ENCODE measurements at regions not wholly inside any gene's neighbourhood (a gene's known extent, or its start where the extent isn't known, plus 50 kb on each side); places are given as distances from the start of the nearest gene placed in this dataset.

DNA sequence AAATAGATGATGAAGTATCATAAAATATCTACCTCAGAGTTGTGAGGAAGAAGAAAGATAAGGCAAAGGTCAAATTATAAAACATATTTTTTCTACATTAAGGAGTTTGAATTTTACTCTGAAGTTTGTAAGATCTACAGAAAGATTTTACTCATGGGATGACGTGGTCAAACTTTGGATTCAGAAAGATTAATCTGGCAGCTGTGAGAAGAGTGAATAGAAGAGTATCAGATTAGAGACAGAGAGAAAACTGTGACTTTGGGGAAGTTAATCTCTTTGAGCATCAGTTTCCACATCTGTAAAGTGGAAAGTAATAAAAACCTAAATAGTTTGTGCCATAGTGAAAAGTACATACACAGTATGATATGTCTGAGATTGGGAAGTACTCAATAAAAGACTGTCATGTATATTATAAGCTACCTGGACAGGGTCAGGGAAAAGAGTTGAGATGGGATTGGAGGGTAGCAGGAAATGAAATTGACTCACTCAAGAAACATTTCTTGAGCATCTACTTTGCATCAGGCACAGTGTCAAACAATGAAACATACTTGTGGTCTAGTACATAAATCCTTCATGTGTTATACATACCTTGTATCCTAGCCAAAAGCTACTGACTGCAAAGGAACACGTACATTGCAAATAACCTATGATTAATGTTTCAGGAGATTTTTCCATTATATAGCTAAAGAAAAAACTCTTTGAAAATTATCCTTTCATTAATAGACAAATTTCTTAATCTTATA lies 222.1 kb downstream of the TMEM200A start:
- no peaks in the 10 kb centered on the region for H3K4me1 ChIP-seq (replicated peaks; ENCODE audit: insufficient read depth)
- H3K9me3 ChIP-seq (ENCODE audit: insufficient read depth, low read depth) = no peaks in the 10 kb centered on the region
- no peak overlapping the region for H2AFZ ChIP-seq
- no peaks in the 10 kb centered on the region for H3F3A ChIP-seq (ENCODE audit: insufficient read depth, low read depth)
- H3K4me3 ChIP-seq = no peak overlapping the region
- no peak overlapping the region for H3K4me2 ChIP-seq
- BruUV-seq (replicated peaks) = no TSS peak
- H4K20me1 ChIP-seq (ENCODE audit: insufficient read depth) = no peaks in the 10 kb centered on the region
- no peak for DNase-seq
- ChIA-PET POLR2A (ENCODE audit: unreplicated experiment) (no interaction called here), CTCF (no interaction called here)
- TF ChIP-seq EZH2 (IDR thresholded peaks at IDR 0.05; ENCODE audit: low read depth) = no peak
- TF ChIP-seq, protein P1, sequence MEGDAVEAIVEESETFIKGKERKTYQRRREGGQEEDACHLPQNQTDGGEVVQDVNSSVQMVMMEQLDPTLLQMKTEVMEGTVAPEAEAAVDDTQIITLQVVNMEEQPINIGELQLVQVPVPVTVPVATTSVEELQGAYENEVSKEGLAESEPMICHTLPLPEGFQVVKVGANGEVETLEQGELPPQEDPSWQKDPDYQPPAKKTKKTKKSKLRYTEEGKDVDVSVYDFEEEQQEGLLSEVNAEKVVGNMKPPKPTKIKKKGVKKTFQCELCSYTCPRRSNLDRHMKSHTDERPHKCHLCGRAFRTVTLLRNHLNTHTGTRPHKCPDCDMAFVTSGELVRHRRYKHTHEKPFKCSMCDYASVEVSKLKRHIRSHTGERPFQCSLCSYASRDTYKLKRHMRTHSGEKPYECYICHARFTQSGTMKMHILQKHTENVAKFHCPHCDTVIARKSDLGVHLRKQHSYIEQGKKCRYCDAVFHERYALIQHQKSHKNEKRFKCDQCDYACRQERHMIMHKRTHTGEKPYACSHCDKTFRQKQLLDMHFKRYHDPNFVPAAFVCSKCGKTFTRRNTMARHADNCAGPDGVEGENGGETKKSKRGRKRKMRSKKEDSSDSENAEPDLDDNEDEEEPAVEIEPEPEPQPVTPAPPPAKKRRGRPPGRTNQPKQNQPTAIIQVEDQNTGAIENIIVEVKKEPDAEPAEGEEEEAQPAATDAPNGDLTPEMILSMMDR (conservative IDR thresholded peaks at IDR 0.05) = no peak
- H3K79me2 ChIP-seq (ENCODE audit: low read depth) = no peaks in the 10 kb centered on the region
- H3K9me2 ChIP-seq (ENCODE audit: insufficient read depth) = no peaks in the 10 kb centered on the region
- H3K27me3 ChIP-seq (ENCODE audit: insufficient read depth, low read depth) = no peaks in the 10 kb centered on the region
- no peak overlapping the region for H3K27ac ChIP-seq
- no peaks in the 10 kb centered on the region for H3K36me3 ChIP-seq (ENCODE audit: low read depth)
- intact Hi-C loops (cut with micrococcal nuclease; ENCODE audit: unreplicated experiment) = no loop called here

DNA sequence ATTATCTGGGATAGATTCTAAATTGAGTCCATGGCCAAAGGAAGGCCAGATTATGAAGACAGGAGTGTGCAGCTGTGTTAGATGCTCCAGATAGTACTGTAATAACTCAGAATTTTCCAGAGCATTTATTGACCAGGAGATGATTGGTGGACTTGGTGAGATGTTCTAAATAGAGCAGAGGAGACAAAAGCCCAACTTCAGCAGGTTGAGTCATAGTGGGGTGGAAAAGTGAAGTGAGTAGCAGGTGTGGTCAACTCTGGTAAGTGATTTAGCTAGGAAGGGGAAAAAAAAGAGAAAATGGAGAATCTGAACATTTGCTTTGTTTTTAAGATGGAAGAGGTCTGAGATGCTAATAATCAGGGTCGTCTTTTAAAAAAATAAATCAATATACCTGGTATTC lies 227.4 kb downstream of the TMEM200A start:
- TF ChIP-seq, protein P1 (conservative IDR thresholded peaks at IDR 0.05) = no peak
- no peak for TF ChIP-seq EZH2 (IDR thresholded peaks at IDR 0.05; ENCODE audit: low read depth)
- no peak overlapping the region for H3K27ac ChIP-seq
- no peak overlapping the region for H3K4me3 ChIP-seq
- ChIA-PET CTCF (no interaction called here), POLR2A (ENCODE audit: unreplicated experiment) (no interaction called here)
- H3F3A ChIP-seq (ENCODE audit: insufficient read depth, low read depth) = no peaks in the 10 kb centered on the region
- H3K27me3 ChIP-seq (ENCODE audit: insufficient read depth, low read depth) = no peaks in the 10 kb centered on the region
- H4K20me1 ChIP-seq (ENCODE audit: insufficient read depth) = no peaks in the 10 kb centered on the region
- no peak overlapping the region for H2AFZ ChIP-seq
- H3K79me2 ChIP-seq (ENCODE audit: low read depth) = no peaks in the 10 kb centered on the region
- no peaks in the 10 kb centered on the region for H3K9me2 ChIP-seq (ENCODE audit: insufficient read depth)
- H3K9me3 ChIP-seq (ENCODE audit: insufficient read depth, low read depth) = no peaks in the 10 kb centered on the region
- H3K4me1 ChIP-seq (replicated peaks; ENCODE audit: insufficient read depth) = no peaks in the 10 kb centered on the region
- intact Hi-C loops (cut with micrococcal nuclease; ENCODE audit: unreplicated experiment) = no loop called here
- no peaks in the 10 kb centered on the region for H3K36me3 ChIP-seq (ENCODE audit: low read depth)
- H3K4me2 ChIP-seq = no peak overlapping the region
- no TSS peak for BruUV-seq (replicated peaks)
- no peak for DNase-seq

DNA sequence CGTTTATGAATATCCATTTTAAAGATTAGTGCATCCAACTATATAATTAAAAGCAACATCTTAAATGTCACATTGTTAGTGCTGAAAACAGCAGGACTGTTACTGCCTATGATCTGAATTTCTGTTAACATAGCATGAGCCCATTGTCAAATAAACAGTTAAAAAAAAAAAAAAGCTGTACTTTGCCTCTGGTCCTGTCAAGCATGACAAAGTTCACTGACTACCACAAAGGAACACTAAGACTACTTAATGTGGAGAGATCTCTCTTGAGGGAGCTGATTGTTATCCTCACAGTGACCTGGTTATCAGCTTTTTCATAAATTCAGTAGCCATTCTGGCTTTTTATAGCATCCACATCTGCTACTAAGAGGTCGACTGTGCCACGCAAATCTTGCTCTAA lies 228.1 kb downstream of the TMEM200A start:
- no TSS peak for BruUV-seq (replicated peaks)
- Histone ChIP-seq H3K9me2 (ENCODE audit: insufficient read depth) (no peaks in the 10 kb centered on the region), H3K4me2 (no peak overlapping the region), H3K36me3 (ENCODE audit: low read depth) (no peaks in the 10 kb centered on the region), H3K27me3 (ENCODE audit: insufficient read depth, low read depth) (no peaks in the 10 kb centered on the region), H4K20me1 (ENCODE audit: insufficient read depth) (no peaks in the 10 kb centered on the region), H3K27ac (no peak overlapping the region), H2AFZ (no peak overlapping the region), H3K9me3 (ENCODE audit: insufficient read depth, low read depth) (no peaks in the 10 kb centered on the region), H3K79me2 (ENCODE audit: low read depth) (no peaks in the 10 kb centered on the region), H3K4me3 (no peak overlapping the region), H3K4me1 (replicated peaks; ENCODE audit: insufficient read depth) (no peaks in the 10 kb centered on the region), H3F3A (ENCODE audit: insufficient read depth, low read depth) (no peaks in the 10 kb centered on the region)
- DNase-seq = no peak
- ChIA-PET CTCF (no interaction called here), POLR2A (ENCODE audit: unreplicated experiment) (no interaction called here)
- intact Hi-C loops (cut with micrococcal nuclease; ENCODE audit: unreplicated experiment) = no loop called here
- TF ChIP-seq, protein P1 (conservative IDR thresholded peaks at IDR 0.05) = no peak
- TF ChIP-seq EZH2 (IDR thresholded peaks at IDR 0.05; ENCODE audit: low read depth) = no peak

Data from PC-9 (cell line).